Trophoblast cell (in vitro differentiated cells and primary cell): ENCODE measurements at regions not wholly inside any gene's neighbourhood (a gene's known extent, or its start where the extent isn't known, plus 50 kb on each side); places are given as distances from the start of the nearest gene placed in this dataset.

Source experiments
- DNase-seq, 2 donors: peaks; one replicate each; pipeline ENCODE4 v3.0.0-alpha.2; 2016
- H2AFZ ChIP-seq: 2 replicates; pipeline ENCODE4 v1.6.1; 2013; ENCODE audit warnings: low read length, moderate library complexity, mild to moderate bottlenecking; ENCODE audit not compliant: insufficient read depth, poor library complexity
- H2AK5ac ChIP-seq: 2 replicates; pipeline ENCODE4 v1.6.1; 2013; ENCODE audit warnings: mild to moderate bottlenecking, low read length
- H2BK120ac ChIP-seq: 2 replicates; pipeline ENCODE4 v1.6.1; 2013; ENCODE audit warnings: low read length, mild to moderate bottlenecking, moderate library complexity; ENCODE audit not compliant: insufficient read depth, poor library complexity
- H2BK12ac ChIP-seq: 2 replicates; pipeline ENCODE4 v1.6.1; 2013; ENCODE audit warnings: mild to moderate bottlenecking, low read length, moderate library complexity
- H2BK5ac ChIP-seq: 2 replicates; pipeline ENCODE4 v1.6.1; 2013; ENCODE audit warnings: low read length, low read depth, moderate library complexity, mild to moderate bottlenecking; ENCODE audit not compliant: poor library complexity
- H3K14ac ChIP-seq: 2 replicates; pipeline ENCODE4 v1.6.1; 2013; ENCODE audit warnings: mild to moderate bottlenecking, low read length
- H3K18ac ChIP-seq: 2 replicates; pipeline ENCODE4 v1.6.1; 2013; ENCODE audit warnings: mild to moderate bottlenecking, low read length
- H3K23ac ChIP-seq: 2 replicates; pipeline ENCODE4 v1.6.1; 2013; ENCODE audit warnings: low read length
- H3K27ac ChIP-seq: 2 replicates; pipeline ENCODE4 v1.5.1; 2013; ENCODE audit warnings: low read depth, mild to moderate bottlenecking, inconsistent platforms, low read length, moderate library complexity
- H3K27me3 ChIP-seq: 2 replicates; pipeline ENCODE4 v1.6.1; 2013; ENCODE audit warnings: inconsistent platforms, mild to moderate bottlenecking, low read length, moderate library complexity; ENCODE audit not compliant: insufficient read depth
- H3K36me3 ChIP-seq, 2 experiments: 1 replicate in 1 of 2; 2 replicates in 1 of 2; pipeline ENCODE4 v1.6.1; 2013; ENCODE audit warnings: low read length in 2 of 2, mild to moderate bottlenecking in 2 of 2, moderate library complexity in 1 of 2; ENCODE audit not compliant: insufficient read depth in 2 of 2, control insufficient read depth in 1 of 2
- H3K4ac ChIP-seq: 2 replicates; pipeline ENCODE4 v1.6.1; 2013; ENCODE audit warnings: low read depth, mild to moderate bottlenecking, low read length, moderate library complexity
- H3K4me1 ChIP-seq, 2 experiments: 1 replicate in 1 of 2; 2 replicates in 1 of 2; pipeline ENCODE4 v1.6.1; 2013; ENCODE audit warnings: low read length in 2 of 2, mild to moderate bottlenecking in 2 of 2, moderate library complexity in 1 of 2; ENCODE audit not compliant: insufficient read depth in 2 of 2, control insufficient read depth in 1 of 2
- H3K4me2 ChIP-seq: 2 replicates; pipeline ENCODE4 v1.6.1; 2013; ENCODE audit warnings: inconsistent platforms, mild to moderate bottlenecking, low read length, moderate library complexity
- H3K4me3 ChIP-seq: 2 replicates; pipeline ENCODE4 v1.5.1; 2013; ENCODE audit warnings: mild to moderate bottlenecking, low read depth, low read length, inconsistent platforms
- H3K79me1 ChIP-seq: one replicate; pipeline ENCODE4 v1.6.1; 2013; ENCODE audit warnings: low read length
- H3K79me2 ChIP-seq: 2 replicates; pipeline ENCODE4 v1.6.1; 2013; ENCODE audit warnings: low read length, mild to moderate bottlenecking; ENCODE audit not compliant: control insufficient read depth, insufficient read depth, poor library complexity
- H3K9ac ChIP-seq: 2 replicates; pipeline ENCODE4 v1.6.1; 2013; ENCODE audit warnings: mild to moderate bottlenecking, low read length
- H3K9me3 ChIP-seq: 2 replicates; pipeline ENCODE4 v1.6.1; 2013; ENCODE audit warnings: low read depth, mild to moderate bottlenecking, control low read depth, inconsistent platforms, low read length; ENCODE audit not compliant: insufficient read depth
- H4K12ac ChIP-seq: 2 replicates; pipeline ENCODE4 v1.6.1; 2013; ENCODE audit warnings: low read depth, mild to moderate bottlenecking, low read length, moderate library complexity
- H4K8ac ChIP-seq: 2 replicates; pipeline ENCODE4 v1.6.1; 2013; ENCODE audit warnings: low read depth, mild to moderate bottlenecking, low read length, moderate library complexity
- H4K91ac ChIP-seq: one replicate; pipeline ENCODE4 v1.6.1; 2013; ENCODE audit warnings: low read depth, mild to moderate bottlenecking, low read length, moderate library complexity
- WGBS: extraction: QIAGEN DNeasy Blood & Tissue Kit; methylation state at CpG from one replicate; pipeline ENCODE4 v1.1.7; 2013; ENCODE audit warnings: missing lambda C conversion rate; ENCODE audit not compliant: insufficient read length, insufficient coverage; ENCODE audit errors: extremely low coverage; 5-methylcytosine and 5-hydroxymethylcytosine counted together

DNA sequence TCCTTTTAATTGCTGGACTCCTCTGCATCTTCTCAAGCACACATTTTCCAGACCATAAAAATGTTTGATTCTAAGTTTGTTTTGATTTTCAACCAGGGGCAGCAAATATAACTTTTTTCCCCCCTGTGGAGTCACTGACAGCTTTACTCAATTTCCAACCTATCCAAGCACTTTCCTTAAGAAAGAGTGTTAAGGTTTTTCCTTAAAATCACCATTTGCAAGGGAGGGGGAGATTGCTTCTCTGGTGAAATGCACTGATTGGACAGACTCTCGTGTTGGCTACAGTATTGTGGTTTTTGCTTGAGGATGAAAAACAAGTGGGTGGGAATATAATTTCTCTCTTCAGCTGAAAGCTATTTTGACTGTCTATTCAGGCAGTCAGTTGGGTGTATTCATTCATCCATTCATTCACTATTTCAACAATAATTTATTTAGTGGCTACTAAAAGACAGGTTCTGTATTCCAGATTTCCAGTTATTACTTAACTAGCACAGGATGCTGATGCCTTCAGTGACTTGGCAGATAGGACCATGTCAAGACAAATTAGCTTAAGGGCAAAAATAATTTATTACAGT lies 146.3 kb downstream of the BAMBI start:
- Histone ChIP-seq H4K12ac (no peak overlapping the region), H3K14ac (no peak overlapping the region)

DNA sequence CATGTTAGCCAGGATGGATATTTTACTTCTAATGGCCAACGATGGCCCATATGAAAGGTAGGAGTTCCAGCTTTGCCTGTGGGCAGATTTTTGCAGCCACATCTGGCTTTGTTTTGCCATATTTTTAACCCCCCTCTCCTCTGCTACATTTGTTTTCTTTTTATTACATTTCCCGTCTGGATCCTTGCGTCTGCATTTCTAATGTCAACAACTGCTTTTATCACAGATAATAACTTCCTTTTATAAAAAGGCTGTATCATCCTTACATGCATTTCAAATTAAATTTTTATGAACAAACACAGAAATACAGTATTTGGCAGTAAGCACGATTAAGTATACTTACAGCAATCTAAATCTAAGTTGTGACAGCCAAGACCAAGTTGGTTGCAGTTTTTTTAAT lies 156.0 kb downstream of the BAMBI start:
- no peak for DNase-seq
- H3K9me3 ChIP-seq, result no peaks in the 10 kb centered on the region
- H3K27ac ChIP-seq, result no peak overlapping the region
- no peaks in the 10 kb centered on the region for H3K4me1 ChIP-seq
- WGBS, result no CpG with 5 or more reads among the region's 4 CpGs
- H3K79me2 ChIP-seq, result no peaks in the 10 kb centered on the region
- no peak overlapping the region for H3K4ac ChIP-seq
- H4K8ac ChIP-seq, result no peak overlapping the region
- no peak overlapping the region for H3K23ac ChIP-seq
- no peak overlapping the region for H3K4me3 ChIP-seq
- no peak overlapping the region for H3K4me2 ChIP-seq
- no peak overlapping the region for H2BK120ac ChIP-seq
- H2AFZ ChIP-seq, result no peak overlapping the region
- no peak overlapping the region for H3K9ac ChIP-seq
- no peak overlapping the region for H2BK12ac ChIP-seq
- no peak overlapping the region for H4K91ac ChIP-seq
- no peak overlapping the region for H3K18ac ChIP-seq
- no peaks in the 10 kb centered on the region for H3K79me1 ChIP-seq
- no peak overlapping the region for H3K14ac ChIP-seq
- H2AK5ac ChIP-seq, result no peak overlapping the region
- no peak overlapping the region for H4K12ac ChIP-seq
- H3K36me3 ChIP-seq, result no peaks in the 10 kb centered on the region
- no peaks in the 10 kb centered on the region for H3K27me3 ChIP-seq
- no peak overlapping the region for H2BK5ac ChIP-seq

More for the DNA sequence above, 146.3 kb downstream of the BAMBI start:
- Histone ChIP-seq H3K18ac (no peak overlapping the region), H3K79me1 (no peaks in the 10 kb centered on the region), H3K9ac (no peak overlapping the region), H3K4me3 (no peak overlapping the region), H3K9me3 (no peaks in the 10 kb centered on the region), H2BK5ac (no peak overlapping the region), H3K27ac (no peak overlapping the region), H2BK120ac (no peak overlapping the region), H2BK12ac (no peak overlapping the region), H2AFZ (no peak overlapping the region), H4K8ac (no peak overlapping the region), H3K79me2 (no peaks in the 10 kb centered on the region), H3K27me3 (no peaks in the 10 kb centered on the region), H3K4me2 (no peak overlapping the region), H3K23ac (no peak overlapping the region), H3K4me1 (peaks cover 0 to 3% of the 10 kb centered on the region in 2 experiments), H3K4ac (no peak overlapping the region), H4K91ac (no peak overlapping the region), H3K36me3 (no peaks in the 10 kb centered on the region), H2AK5ac (no peak overlapping the region)
- WGBS, result no CpG with 5 or more reads among the region's 1 CpG
- DNase-seq, result no peak

GRCh38 chr10:28836435-28836743 lies 159.1 kb downstream of the BAMBI start:
- no peak overlapping the region for H2BK12ac ChIP-seq
- no peaks in the 10 kb centered on the region for H3K79me2 ChIP-seq
- no peak overlapping the region for H3K14ac ChIP-seq
- H3K9me3 ChIP-seq, result no peaks in the 10 kb centered on the region
- no peak overlapping the region for H2BK120ac ChIP-seq
- H4K8ac ChIP-seq, result no peak overlapping the region
- no peak overlapping the region for H4K12ac ChIP-seq
- no peak overlapping the region for H3K4me2 ChIP-seq
- no peaks in the 10 kb centered on the region for H3K27me3 ChIP-seq
- H3K27ac ChIP-seq, result no peak overlapping the region
- H3K18ac ChIP-seq, result no peak overlapping the region
- no peak overlapping the region for H3K23ac ChIP-seq
- H2AK5ac ChIP-seq, result no peak overlapping the region
- no peak overlapping the region for H3K9ac ChIP-seq
- no peak overlapping the region for H4K91ac ChIP-seq
- no peak overlapping the region for H2BK5ac ChIP-seq
- H2AFZ ChIP-seq, result no peak overlapping the region
- no peak overlapping the region for H3K4me3 ChIP-seq
- H3K4me1 ChIP-seq, result no peaks in the 10 kb centered on the region
- H3K79me1 ChIP-seq, result peaks cover 4% of the 10 kb centered on the region
- no peaks in the 10 kb centered on the region for H3K36me3 ChIP-seq
- no peak for DNase-seq
- H3K4ac ChIP-seq, result no peak overlapping the region

DNA sequence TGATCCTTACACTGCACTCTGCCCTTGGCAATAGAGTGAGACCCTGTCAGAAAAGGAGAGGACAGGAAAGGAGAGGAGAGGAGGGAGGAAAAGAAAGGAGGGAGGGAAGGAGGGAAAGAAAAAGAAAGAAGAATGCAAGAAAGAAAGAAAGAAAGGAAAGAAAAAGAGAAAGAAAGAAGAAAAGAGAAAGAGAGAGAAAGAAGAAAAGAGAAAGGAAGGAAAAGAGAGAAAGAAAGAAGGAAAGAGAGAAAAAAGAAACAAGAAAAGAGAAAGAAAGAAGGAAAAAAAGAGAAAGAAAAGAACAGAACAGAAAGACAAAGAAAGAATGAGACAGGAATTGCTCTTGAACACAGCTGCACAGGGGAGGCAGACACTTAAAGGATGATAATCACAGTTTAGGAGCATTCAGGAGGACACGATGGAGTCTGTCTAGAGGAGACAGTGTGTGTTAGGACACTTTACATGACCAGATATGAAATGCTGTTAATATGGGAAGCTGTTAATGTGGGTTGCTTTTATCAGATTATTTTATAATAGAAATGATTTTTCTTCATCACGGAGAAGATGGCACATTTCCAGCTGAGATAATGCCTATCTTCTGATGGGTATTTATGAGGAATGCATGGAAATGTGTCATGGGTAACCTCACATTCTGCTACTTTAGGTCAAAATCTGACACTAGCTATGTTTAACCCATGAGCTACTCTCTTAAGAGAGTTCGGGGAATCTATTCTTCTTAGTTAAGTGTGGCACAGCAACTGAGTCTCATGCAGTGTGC lies 160.5 kb downstream of the BAMBI start:
- no peak overlapping the region for H3K4me3 ChIP-seq
- no peak overlapping the region for H2AK5ac ChIP-seq
- no peaks in the 10 kb centered on the region for H3K9me3 ChIP-seq
- no peak overlapping the region for H3K4me2 ChIP-seq
- no peak overlapping the region for H3K9ac ChIP-seq
- no peaks in the 10 kb centered on the region for H3K79me2 ChIP-seq
- no peaks in the 10 kb centered on the region for H3K36me3 ChIP-seq
- H3K14ac ChIP-seq, result no peak overlapping the region
- H2BK12ac ChIP-seq, result no peak overlapping the region
- WGBS, result no CpG with 5 or more reads among the region's 3 CpGs
- no peak overlapping the region for H4K91ac ChIP-seq
- no peak overlapping the region for H3K27ac ChIP-seq
- H3K79me1 ChIP-seq, result peaks cover 4% of the 10 kb centered on the region
- H4K12ac ChIP-seq, result no peak overlapping the region
- DNase-seq, result no peak
- no peak overlapping the region for H2AFZ ChIP-seq
- H3K23ac ChIP-seq, result no peak overlapping the region
- no peaks in the 10 kb centered on the region for H3K4me1 ChIP-seq
- H3K18ac ChIP-seq, result no peak overlapping the region
- H3K27me3 ChIP-seq, result no peaks in the 10 kb centered on the region
- H4K8ac ChIP-seq, result no peak overlapping the region
- no peak overlapping the region for H2BK120ac ChIP-seq
- H3K4ac ChIP-seq, result no peak overlapping the region
- no peak overlapping the region for H2BK5ac ChIP-seq
